IMR-90 (cell line): ENCODE measurements at regions not wholly inside any gene's neighbourhood (a gene's known extent, or its start where the extent isn't known, plus 50 kb on each side); places are given as distances from the start of the nearest gene placed in this dataset.

Experiments used
- ATAC-seq: fragments of 200-7000 bp; cut with Tn5 transposase; 2 replicates; pipeline ENCODE4 v1.9.1; 2020; ENCODE audit warnings: low read depth, mild to moderate bottlenecking, moderate library complexity
- BruUV-seq: library from RNA; stranded (reverse); fragments of 400-500 nt; replicated peaks from 2 replicates; lab custom pipeline; 2021; lab: Mats Ljungman, UMichigan
- CTCF ChIA-PET: fragments of 300-600 bp; formaldehyde crosslinking; extraction: SDS; loops from one replicate; lab custom pipeline; 2021; ENCODE audit warnings: antibody characterized with exemption; lab: Yijun Ruan, JAX
- POLR2A ChIA-PET: fragments of 300-600 bp; sonication (Branson Sonifier 250); formaldehyde crosslinking; loops from one replicate; lab custom pipeline; 2022; ENCODE audit warnings: antibody characterized with exemption; ENCODE audit not compliant: unreplicated experiment; lab: Charles Lee
- DNase-seq: peaks from one replicate; pipeline ENCODE4 v3.0.0; 2013
- H2AFZ ChIP-seq: replicated peaks from 2 replicates; pipeline ENCODE3; 2013; ENCODE audit warnings: low read length, mild to moderate bottlenecking; ENCODE audit not compliant: poor library complexity
- H2AK5ac ChIP-seq: 2 replicates; pipeline ENCODE4 v1.6.1; 2013; ENCODE audit warnings: low read depth, low read length, inconsistent platforms
- H2AK9ac ChIP-seq: replicated peaks from 2 replicates; pipeline ENCODE3; 2013; ENCODE audit warnings: mild to moderate bottlenecking, low read depth, low read length, moderate library complexity; ENCODE audit not compliant: poor library complexity
- H2BK120ac ChIP-seq: 2 replicates; pipeline ENCODE4 v1.6.1; 2013; ENCODE audit warnings: low read depth, low read length, inconsistent platforms
- H2BK15ac ChIP-seq: 3 replicates; pipeline ENCODE4 v1.6.1; 2013; ENCODE audit warnings: low read depth, low read length, inconsistent platforms
- H2BK20ac ChIP-seq: 2 replicates; pipeline ENCODE4 v1.6.1; 2013; ENCODE audit warnings: low read depth, mild to moderate bottlenecking, inconsistent platforms, low read length, moderate library complexity
- H2BK5ac ChIP-seq: 2 replicates; pipeline ENCODE4 v1.6.1; 2013; ENCODE audit warnings: mild to moderate bottlenecking, low read depth, low read length, inconsistent platforms; ENCODE audit not compliant: poor library complexity, severe bottlenecking
- H3K14ac ChIP-seq: replicated peaks from 2 replicates; pipeline ENCODE4 v1.6.1; 2013; ENCODE audit warnings: low read depth, low read length, inconsistent platforms
- H3K18ac ChIP-seq: 2 replicates; pipeline ENCODE4 v1.6.1; 2013; ENCODE audit warnings: low read depth, low read length, control low read depth
- H3K23ac ChIP-seq: 2 replicates; pipeline ENCODE4 v1.6.1; 2013; ENCODE audit warnings: low read depth, low read length, inconsistent platforms
- H3K27ac ChIP-seq: 2 replicates; pipeline ENCODE4 v1.5.1; 2013; ENCODE audit warnings: mild to moderate bottlenecking, control low read depth, low read length; ENCODE audit not compliant: insufficient read depth
- H3K27me3 ChIP-seq: 2 replicates; pipeline ENCODE4 v1.6.1; 2013; ENCODE audit warnings: low read length; ENCODE audit not compliant: control insufficient read depth, insufficient read depth
- H3K36me3 ChIP-seq: 2 replicates; pipeline ENCODE4 v1.6.1; 2013; ENCODE audit warnings: low read length, mixed read lengths; ENCODE audit not compliant: control insufficient read depth, insufficient read depth
- H3K4ac ChIP-seq: 2 replicates; pipeline ENCODE4 v1.6.1; 2013; ENCODE audit warnings: low read depth, low read length, inconsistent platforms
- H3K4me1 ChIP-seq: 2 replicates; pipeline ENCODE4 v1.6.1; 2013; ENCODE audit warnings: low read length, mixed read lengths; ENCODE audit not compliant: control insufficient read depth, insufficient read depth
- H3K4me2 ChIP-seq: 2 replicates; pipeline ENCODE4 v1.6.1; 2013; ENCODE audit warnings: low read depth, mild to moderate bottlenecking, control low read depth, low read length, moderate library complexity
- H3K4me3 ChIP-seq: 2 replicates; pipeline ENCODE4 v1.5.1; 2013; ENCODE audit warnings: low read depth, mild to moderate bottlenecking, control low read depth, low read length, moderate library complexity; ENCODE audit not compliant: insufficient read depth
- H3K56ac ChIP-seq: 2 replicates; pipeline ENCODE4 v1.6.1; 2013; ENCODE audit warnings: low read length, inconsistent platforms; ENCODE audit not compliant: insufficient read depth; ENCODE audit errors: extremely low read depth
- H3K79me1 ChIP-seq, 2 experiments: 2 replicates each; pipeline ENCODE4 v1.6.1; 2013; ENCODE audit warnings: low read length in 2 of 2, inconsistent platforms in 1 of 2, low read depth in 1 of 2
- H3K9ac ChIP-seq: 2 replicates; pipeline ENCODE4 v1.6.1; 2013; ENCODE audit warnings: low read depth, low read length, control low read depth
- H3K9me1 ChIP-seq: 2 replicates; pipeline ENCODE4 v1.6.1; 2013; ENCODE audit warnings: low read length, inconsistent platforms; ENCODE audit not compliant: insufficient read depth
- H3K9me3 ChIP-seq: 2 replicates; pipeline ENCODE4 v1.6.1; 2013; ENCODE audit warnings: low read length; ENCODE audit not compliant: control insufficient read depth, insufficient read depth
- H4K20me1 ChIP-seq: 2 replicates; pipeline ENCODE4 v1.6.1; 2013; ENCODE audit warnings: low read length, inconsistent platforms; ENCODE audit not compliant: insufficient read depth
- H4K5ac ChIP-seq: 2 replicates; pipeline ENCODE4 v1.6.1; 2013; ENCODE audit warnings: mild to moderate bottlenecking, low read depth, low read length, control low read depth
- H4K8ac ChIP-seq, 2 experiments: 2 replicates each; pipeline ENCODE4 v1.6.1; 2013; ENCODE audit warnings: low read depth in 2 of 2, low read length in 2 of 2, control low read depth in 1 of 2, inconsistent platforms in 1 of 2
- H4K91ac ChIP-seq: 2 replicates; pipeline ENCODE4 v1.6.1; 2013; ENCODE audit warnings: low read depth, low read length, inconsistent platforms; ENCODE audit not compliant: insufficient read depth
- CEBPB ChIP-seq: IDR thresholded peaks from 2 replicates; pipeline ENCODE4 v1.6.1; 2012; ENCODE audit warnings: low read depth, low read length, improper control_type of control experiment
- FOS ChIP-seq: fragments of 150-350 bp; IDR thresholded peaks from 2 replicates; pipeline ENCODE4 v1.6.1; 2016; ENCODE audit warnings: low read depth, low read length
- MAFK ChIP-seq: IDR thresholded peaks from 2 replicates; pipeline ENCODE4 v1.6.1; 2012; ENCODE audit warnings: low read depth, low read length, improper control_type of control experiment
- MXI1 ChIP-seq: IDR thresholded peaks from 2 replicates; pipeline ENCODE4 v1.6.1; 2012; ENCODE audit warnings: low read depth, mild to moderate bottlenecking, low read length, moderate library complexity, borderline replicate concordance
- RFX5 ChIP-seq: IDR thresholded peaks from 2 replicates; pipeline ENCODE4 v1.8.0; 2012; ENCODE audit warnings: low read depth, mild to moderate bottlenecking, low read length, moderate library complexity
- WGBS, 2 experiments: methylation state at CpG; one replicate each; pipeline versions ENCODE4 v1.1.5 to v1.1.7; 2013; ENCODE audit warnings: missing lambda C conversion rate in 2 of 2; ENCODE audit not compliant: insufficient read length in 1 of 2; ENCODE audit errors: extremely low coverage in 2 of 2; 5-methylcytosine and 5-hydroxymethylcytosine counted together
- dilution Hi-C: fragments of 300-500 bp; cut with HindIII; formaldehyde crosslinking; loops from one replicate; pipeline ENCODE4 v1.14.3; 2018; ENCODE audit warnings: low sequenced_read_pairs; ENCODE audit not compliant: unreplicated experiment
- in situ Hi-C: fragments of 300-500 bp; cut with MboI; formaldehyde crosslinking; loops from 3 replicates; pipeline ENCODE4 v1.14.3; 2019; ENCODE audit warnings: low sequenced_read_pairs, inconsistent platforms, mixed read lengths
- intact Hi-C: fragments of 100-400 bp; cut with micrococcal nuclease; formaldehyde crosslinking; loops from 2 replicates; pipeline ENCODE4 v1.10.0; 2022

GRCh38 chr9:82073551-82074543, 85.3 kb downstream of the SPATA31D1 start:
- CTCF ChIA-PET = no interaction called here
- dilution Hi-C loops = no loop called here
- POLR2A ChIA-PET = no interaction called here

More at GRCh38 chr9:82073551-82074543, 85.3 kb downstream of the SPATA31D1 start:
- no peaks in the 10 kb centered on the region for H3K9me3 ChIP-seq
- H4K5ac ChIP-seq = no peak overlapping the region
- intact Hi-C loops (no loop called here), in situ Hi-C loops (no loop called here)
- no peak overlapping the region for H3K4ac ChIP-seq
- WGBS, 2 experiments = no CpG with 5 or more reads among the region's 2 CpGs
- no peaks in the 10 kb centered on the region for H3K9me1 ChIP-seq
- H2BK15ac ChIP-seq = no peak overlapping the region
- H4K20me1 ChIP-seq = no peaks in the 10 kb centered on the region
- no peak overlapping the region for H2AK5ac ChIP-seq
- H2AK9ac ChIP-seq = no peak overlapping the region
- H3K4me3 ChIP-seq = no peak overlapping the region
- H2BK120ac ChIP-seq = no peak overlapping the region
- H3K27ac ChIP-seq = no peak overlapping the region
- DNase-seq = no peak
- no peaks in the 10 kb centered on the region for H3K79me1 ChIP-seq
- H3K4me2 ChIP-seq = no peak overlapping the region
- H3K18ac ChIP-seq = no peak overlapping the region
- TF ChIP-seq FOS = no peak
- peak; percentile 40; the same call in 1 of the 2 replicates for TF ChIP-seq MAFK
- TF ChIP-seq MXI1 = no peak
- TF ChIP-seq CEBPB = no peak
- no peak for TF ChIP-seq RFX5
- no peak overlapping the region for H4K8ac ChIP-seq
- H4K91ac ChIP-seq = no peak overlapping the region
- H2BK20ac ChIP-seq = no peak overlapping the region
- no peak overlapping the region for H2BK5ac ChIP-seq
- no peak for ATAC-seq
- H2AFZ ChIP-seq = no peak overlapping the region
- H3K23ac ChIP-seq = no peak overlapping the region
- H3K14ac ChIP-seq = no peak overlapping the region
- H3K9ac ChIP-seq = no peak overlapping the region
- H3K36me3 ChIP-seq = no peaks in the 10 kb centered on the region
- H3K27me3 ChIP-seq = no peaks in the 10 kb centered on the region
- no peak overlapping the region for H3K56ac ChIP-seq
- no TSS peak for BruUV-seq
- no peaks in the 10 kb centered on the region for H3K4me1 ChIP-seq
